ENCODE measurements at regions not wholly inside any gene's neighbourhood (a gene's known extent, or its start where the extent isn't known, plus 50 kb on each side); places are given as distances from the start of the nearest gene placed in this dataset.
A peak's percentile ranks its signal among the peaks of the same experiment; 100 is the strongest.

GRCh38 chr10:121340271-121340831, 257.9 kb downstream of the FGFR2 start:
- Histone ChIP-seq H2AFZ (no peak overlapping the region), H3K4me1 (ENCODE audit: insufficient read depth) (peaks cover 32% of the 10 kb centered on the region), H3K79me2 (no peaks in the 10 kb centered on the region), H3K9me2 (replicated peaks; ENCODE audit: insufficient read depth) (no peaks in the 10 kb centered on the region), H3K27ac (no peak overlapping the region), H4K20me1 (ENCODE audit: insufficient read depth, poor library complexity, severe bottlenecking) (no peaks in the 10 kb centered on the region), H3K4me2 (no peak overlapping the region), H3K36me3 (replicated peaks; ENCODE audit: insufficient read depth, low read depth) (no peaks in the 10 kb centered on the region), H3K9me3 (ENCODE audit: low read depth) (no peaks in the 10 kb centered on the region), H3K4me3 (no peak overlapping the region), H3K27me3 (no peaks in the 10 kb centered on the region)
- no peak for DNase-seq (ENCODE audit: low spot score)
- TF ChIP-seq CTCF (IDR thresholded peaks at IDR 0.05; ENCODE audit: poor library complexity): no peak
- no peak for TF ChIP-seq EZH2phosphoT487 (IDR thresholded peaks at IDR 0.05; ENCODE audit: low read depth, severe bottlenecking, unreplicated experiment)
- TF ChIP-seq EZH2 (IDR thresholded peaks at IDR 0.05; ENCODE audit: borderline replicate concordance): no peak
- WGBS (ENCODE audit: low lambda C conversion rate, missing lambda C conversion rate): 30% methylated on average over 7 of the region's 7 CpGs

GRCh38 chr10:121351540-121351939, 246.7 kb downstream of the FGFR2 start:
- Histone ChIP-seq H3K9me3 (ENCODE audit: low read depth) (no peaks in the 10 kb centered on the region), H4K20me1 (ENCODE audit: insufficient read depth, poor library complexity, severe bottlenecking) (no peaks in the 10 kb centered on the region), H3K4me2 (no peak overlapping the region), H2AFZ (no peak overlapping the region), H3K27me3 (no peaks in the 10 kb centered on the region), H3K27ac (peak overlapping the region; percentile 76), H3K79me2 (no peaks in the 10 kb centered on the region), H3K4me1 (ENCODE audit: insufficient read depth) (peaks cover 16% of the 10 kb centered on the region), H3K4me3 (no peak overlapping the region), H3K36me3 (replicated peaks; ENCODE audit: insufficient read depth, low read depth) (no peaks in the 10 kb centered on the region), H3K9me2 (replicated peaks; ENCODE audit: insufficient read depth) (no peaks in the 10 kb centered on the region)
- no peak for TF ChIP-seq EZH2 (IDR thresholded peaks at IDR 0.05; ENCODE audit: borderline replicate concordance)
- no peak for TF ChIP-seq CTCF (IDR thresholded peaks at IDR 0.05; ENCODE audit: poor library complexity)
- no peak for TF ChIP-seq EZH2phosphoT487 (IDR thresholded peaks at IDR 0.05; ENCODE audit: low read depth, severe bottlenecking, unreplicated experiment)
- DNase-seq (ENCODE audit: low spot score): no peak
- 87% methylated on average over 5 of the region's 5 CpGs for WGBS (ENCODE audit: low lambda C conversion rate, missing lambda C conversion rate)

GRCh38 chr10:121352231-121352855, 245.9 kb downstream of the FGFR2 start:
- no peaks in the 10 kb centered on the region for H3K27me3 ChIP-seq
- H3K36me3 ChIP-seq (replicated peaks; ENCODE audit: insufficient read depth, low read depth): no peaks in the 10 kb centered on the region
- H3K4me3 ChIP-seq: no peak overlapping the region
- DNase-seq (ENCODE audit: low spot score): peak; percentile 37
- no peaks in the 10 kb centered on the region for H3K9me2 ChIP-seq (replicated peaks; ENCODE audit: insufficient read depth)
- no peaks in the 10 kb centered on the region for H3K9me3 ChIP-seq (ENCODE audit: low read depth)
- peaks cover 19% of the 10 kb centered on the region for H3K4me1 ChIP-seq (ENCODE audit: insufficient read depth)
- H2AFZ ChIP-seq: no peak overlapping the region
- WGBS (ENCODE audit: low lambda C conversion rate, missing lambda C conversion rate): 47% methylated on average over 7 of the region's 7 CpGs
- H4K20me1 ChIP-seq (ENCODE audit: insufficient read depth, poor library complexity, severe bottlenecking): no peaks in the 10 kb centered on the region
- no peak for TF ChIP-seq EZH2 (IDR thresholded peaks at IDR 0.05; ENCODE audit: borderline replicate concordance)
- no peak for TF ChIP-seq EZH2phosphoT487 (IDR thresholded peaks at IDR 0.05; ENCODE audit: low read depth, severe bottlenecking, unreplicated experiment)
- TF ChIP-seq CTCF (IDR thresholded peaks at IDR 0.05; ENCODE audit: poor library complexity): no peak
- H3K4me2 ChIP-seq: peak overlapping the region; percentile 3
- H3K79me2 ChIP-seq: no peaks in the 10 kb centered on the region
- H3K27ac ChIP-seq: peak overlapping the region; percentile 76
